Lower leg skin (tissue), 3 donors: ENCODE measurements at regions not wholly inside any gene's neighbourhood (a gene's known extent, or its start where the extent isn't known, plus 50 kb on each side); places are given as distances from the start of the nearest gene placed in this dataset.
"Not testable (repeated sequence)": the region's sequence is repeated elsewhere in the genome, so short reads cannot be mapped to it uniquely, and the experiment has no call there.

Experiments used
- CTCF ChIP-seq, 3 donors: fragments of 450-650 bp; IDR thresholded peaks; one replicate each; pipeline ENCODE4 v1.5.1; 2016; ENCODE audit warnings: antibody characterized with exemption in 3 of 3, mild to moderate bottlenecking in 3 of 3, moderate library complexity in 2 of 3
- POLR2A ChIP-seq, 2 donors: fragments of 450-650 bp; IDR thresholded peaks; one replicate each; pipeline ENCODE4 v1.6.1; 2016 to 2017; ENCODE audit warnings: antibody characterized with exemption in 2 of 2, mild to moderate bottlenecking in 1 of 2, moderate library complexity in 1 of 2

- not testable (repeated sequence) for TF ChIP-seq CTCF, POLR2A (IDR thresholded peaks at IDR 0.05)
Observed at GRCh38 chr6:86681140-86681539, 256.2 kb upstream of the HTR1E start.
